Left renal pelvis (tissue), 4 donors: ENCODE measurements at regions not wholly inside any gene's neighbourhood (a gene's known extent, or its start where the extent isn't known, plus 50 kb on each side); places are given as distances from the start of the nearest gene placed in this dataset.
"Not testable (repeated sequence)": the region's sequence is repeated elsewhere in the genome, so short reads cannot be mapped to it uniquely, and the experiment has no call there.

Experiments
- DNase-seq, 4 donors: peaks; one replicate each; pipeline ENCODE4 v3.0.0-alpha.2; 2013; ENCODE audit warnings: low read depth in 4 of 4, low spot score in 3 of 4

DNA sequence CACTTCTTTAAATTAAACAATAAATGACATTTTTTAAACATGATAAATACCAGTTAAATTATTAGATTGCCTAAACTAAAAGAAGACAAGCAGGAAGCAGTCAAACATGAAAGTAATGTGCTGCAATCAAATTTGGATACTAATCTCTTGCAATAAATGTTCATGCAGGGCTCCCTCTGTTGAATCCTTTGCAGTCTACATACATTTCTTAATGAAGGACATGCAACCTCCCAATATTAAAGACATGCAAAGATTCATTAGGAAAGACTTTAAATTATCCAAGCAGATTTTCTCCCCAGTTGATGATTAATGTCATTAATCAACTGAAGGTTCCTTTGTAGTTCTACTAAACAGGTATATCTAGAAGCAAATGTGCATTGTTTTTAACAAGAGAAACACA is 245.4 kb downstream of the ZIC4 start:
- DNase-seq = no peak

DNA sequence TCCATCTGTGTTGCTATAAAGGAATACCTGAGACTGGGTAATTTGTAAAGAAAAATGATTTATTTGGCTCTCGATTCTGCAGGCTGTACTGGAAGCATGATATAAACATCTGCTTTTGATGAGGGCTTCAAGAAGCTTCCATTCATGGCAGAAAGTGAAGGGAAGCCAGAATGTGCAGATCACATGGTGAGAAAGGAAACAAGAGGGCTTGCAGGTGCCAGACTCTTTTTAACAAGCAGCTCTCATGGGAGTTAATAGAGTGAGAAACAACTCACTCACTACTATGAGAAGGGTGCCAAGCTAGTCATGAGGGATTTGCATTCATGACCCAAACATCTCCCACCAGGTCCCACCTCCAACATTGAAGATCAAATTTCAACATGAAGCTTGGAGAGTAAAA is 247.2 kb downstream of the ZIC4 start:
- no peak for DNase-seq

DNA sequence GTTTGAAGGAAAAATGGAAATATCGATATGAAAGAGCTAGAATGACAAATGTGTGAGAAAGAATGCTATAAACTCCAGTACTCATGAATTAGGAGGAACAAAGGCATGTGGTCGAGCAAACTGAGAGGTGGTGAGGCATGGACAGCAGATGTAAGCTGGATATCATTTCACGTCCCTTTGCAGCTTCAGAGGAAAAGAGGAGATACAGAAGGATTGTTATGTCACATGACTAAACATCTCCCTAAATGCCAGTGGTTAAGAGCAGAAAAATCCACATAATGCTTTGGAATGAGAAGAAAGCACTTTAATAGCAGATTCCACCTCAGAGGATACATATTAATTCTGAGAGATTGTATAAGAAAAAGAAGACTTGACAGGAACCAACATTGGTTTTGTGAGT is 248.7 kb downstream of the ZIC4 start:
- DNase-seq = no peak

DNA sequence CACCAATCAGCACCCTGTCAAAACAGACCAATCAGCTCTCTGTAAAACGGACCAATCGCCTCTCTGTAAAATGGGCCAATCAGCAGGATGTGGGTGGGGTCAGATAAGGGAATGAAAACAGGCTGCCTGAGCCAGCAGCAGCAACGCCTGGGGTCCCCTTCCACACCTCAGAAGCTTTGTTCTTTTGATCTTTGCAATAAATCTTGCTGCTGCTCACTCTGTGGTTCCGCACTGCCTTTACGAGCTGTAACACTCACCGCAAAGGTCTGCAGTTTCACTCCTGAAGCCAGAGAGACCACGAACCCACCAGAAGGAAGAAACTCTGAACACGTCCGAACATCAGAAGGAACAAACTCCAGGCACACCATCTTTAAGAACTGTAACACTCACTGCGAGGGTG is 251.4 kb downstream of the ZIC4 start:
- DNase-seq = not testable (repeated sequence)

DNA sequence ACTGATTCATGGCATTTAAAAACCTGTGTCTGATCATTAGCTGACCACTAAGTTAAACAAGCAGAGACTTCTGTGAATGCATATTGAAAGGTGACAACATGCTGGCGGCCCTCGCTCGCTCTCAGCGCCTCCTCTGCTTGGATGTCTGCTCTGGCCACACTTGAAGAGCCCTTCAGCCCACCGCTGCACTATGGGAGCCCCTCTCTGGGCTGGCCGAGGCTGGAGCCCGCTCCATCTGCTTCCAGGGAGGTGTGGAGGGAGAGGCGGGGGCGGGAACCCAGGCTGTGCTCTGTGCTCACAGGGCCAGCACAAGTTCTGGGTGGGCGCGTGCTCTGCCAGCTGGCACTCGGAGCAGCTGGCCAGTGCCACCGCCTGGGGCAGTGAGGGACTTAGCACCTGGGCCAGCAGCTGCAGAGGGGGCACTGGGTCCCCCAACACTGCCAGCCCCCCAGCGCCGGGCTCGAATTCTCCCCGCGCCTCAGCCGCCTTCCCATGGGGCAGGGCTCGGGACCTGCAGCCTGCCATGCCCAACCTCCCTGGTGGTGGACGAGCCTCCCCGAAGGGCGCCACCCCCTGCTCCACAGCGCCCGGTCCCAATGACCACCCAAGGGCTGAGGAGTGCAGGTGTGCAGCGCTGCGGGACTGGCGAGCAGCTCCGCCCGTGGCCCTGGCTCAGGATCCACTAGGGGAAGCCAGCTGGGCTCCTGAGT is 252.4 kb downstream of the ZIC4 start:
- no peak for DNase-seq

DNA sequence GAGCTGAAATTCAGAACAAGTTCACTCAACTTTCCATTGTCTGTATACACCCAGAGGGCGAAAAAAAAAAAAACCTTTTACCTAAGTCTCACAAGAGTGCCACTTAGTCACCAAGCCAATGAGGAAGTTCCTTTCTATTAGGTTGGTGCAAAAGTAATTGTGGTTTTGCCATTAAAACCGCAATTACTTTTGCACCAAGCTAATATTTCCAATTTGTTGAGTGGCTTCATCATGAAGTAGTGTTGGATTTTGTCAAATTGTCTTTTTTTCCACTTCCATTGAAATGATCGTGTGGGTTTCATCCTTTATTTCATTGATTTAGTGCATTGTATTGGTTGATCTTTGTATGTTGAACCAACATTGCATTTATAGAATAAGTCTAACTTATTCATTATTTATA is 253.9 kb downstream of the ZIC4 start:
- no peak for DNase-seq

DNA sequence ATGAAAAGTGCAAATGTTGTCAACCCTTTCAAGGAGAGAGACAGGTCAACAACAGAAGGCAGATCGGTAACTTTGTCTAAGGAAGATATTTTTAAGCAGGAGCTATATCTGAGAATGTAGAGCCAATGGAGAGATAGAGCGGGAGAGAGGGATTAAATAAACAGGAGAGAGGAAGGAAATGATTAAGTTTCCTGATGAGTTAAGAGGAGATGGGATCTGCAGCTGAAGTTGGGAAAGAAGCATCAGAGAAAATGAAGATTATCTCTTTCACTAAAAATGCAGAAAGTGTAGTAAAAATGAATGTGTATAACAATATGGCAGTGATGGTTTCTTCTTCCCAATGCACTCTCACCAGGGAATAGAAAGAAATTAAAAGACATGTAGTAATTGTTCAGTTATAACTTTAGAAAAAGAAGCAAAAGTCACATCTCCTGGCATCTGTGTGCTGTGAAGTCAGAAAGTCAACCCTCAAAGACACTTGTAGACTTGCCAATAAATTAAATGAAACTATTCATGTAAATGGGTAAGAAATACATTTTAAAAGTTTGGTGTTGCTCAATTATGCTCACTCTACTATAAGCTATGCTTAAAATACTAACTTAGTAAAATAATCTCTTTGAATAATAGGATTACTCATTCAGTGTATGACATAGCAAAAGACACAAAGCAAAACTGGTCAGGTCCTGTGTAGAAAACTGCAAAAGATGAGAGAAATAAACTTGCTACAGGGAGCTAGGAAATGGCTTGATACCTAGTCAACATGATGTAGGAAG is 264.6 kb downstream of the ZIC4 start:
- DNase-seq = no peak

DNA sequence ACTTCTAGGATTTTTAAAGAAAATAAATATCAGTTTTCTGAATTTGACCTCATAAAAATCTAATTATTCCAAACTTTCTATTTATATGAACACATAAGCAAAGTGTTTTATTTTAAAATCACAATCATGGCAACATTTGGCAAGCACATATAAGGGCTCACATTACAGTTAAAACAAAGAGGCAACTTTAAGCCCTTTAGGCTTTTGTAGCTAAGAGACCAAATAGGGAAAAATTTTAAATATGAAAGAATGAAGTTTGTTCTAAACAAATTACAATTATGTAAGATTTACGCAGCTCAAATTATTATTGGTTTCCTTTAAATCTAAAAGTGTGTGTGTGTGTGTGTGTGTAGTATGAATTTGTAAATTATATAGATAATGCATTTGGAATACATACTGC is 267.0 kb downstream of the ZIC4 start:
- no peak for DNase-seq

DNA sequence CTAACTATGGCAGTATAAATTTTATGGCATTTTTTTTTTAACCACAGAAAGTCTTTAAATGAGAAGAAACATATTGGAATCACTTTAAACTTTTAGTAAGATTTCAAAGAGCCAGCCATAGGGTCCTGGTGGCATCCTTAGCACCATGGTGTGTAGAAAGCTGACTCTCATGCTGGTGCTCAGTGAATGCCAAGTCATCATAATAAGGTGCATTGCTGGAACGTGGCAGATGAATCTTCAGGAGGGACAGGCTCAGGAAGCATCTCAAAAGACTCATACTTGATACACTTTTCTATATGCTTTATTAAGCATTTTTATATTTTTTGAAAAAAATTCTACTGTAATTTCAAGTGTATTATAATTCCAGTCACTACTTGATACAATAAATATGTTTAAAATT is 274.2 kb downstream of the ZIC4 start:
- no peak for DNase-seq

DNA sequence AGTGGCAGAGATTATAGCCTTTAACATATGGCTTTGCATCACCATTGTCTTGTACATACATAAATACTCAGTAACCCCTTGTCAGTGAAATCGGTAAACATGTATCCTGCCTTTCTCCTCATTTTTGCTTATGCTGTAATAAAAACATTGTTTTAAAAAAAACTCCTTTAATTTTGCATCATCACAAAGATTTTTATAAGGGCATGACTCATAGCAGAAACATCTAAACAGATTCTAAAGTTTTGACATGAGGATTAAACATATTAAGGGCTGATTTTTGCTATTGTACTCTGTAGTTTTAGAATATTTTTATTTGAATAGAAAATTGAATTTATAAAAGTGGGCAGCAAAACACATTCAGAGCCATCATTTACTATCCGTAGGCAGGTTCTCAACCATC is 275.9 kb downstream of the ZIC4 start:
- DNase-seq = no peak

DNA sequence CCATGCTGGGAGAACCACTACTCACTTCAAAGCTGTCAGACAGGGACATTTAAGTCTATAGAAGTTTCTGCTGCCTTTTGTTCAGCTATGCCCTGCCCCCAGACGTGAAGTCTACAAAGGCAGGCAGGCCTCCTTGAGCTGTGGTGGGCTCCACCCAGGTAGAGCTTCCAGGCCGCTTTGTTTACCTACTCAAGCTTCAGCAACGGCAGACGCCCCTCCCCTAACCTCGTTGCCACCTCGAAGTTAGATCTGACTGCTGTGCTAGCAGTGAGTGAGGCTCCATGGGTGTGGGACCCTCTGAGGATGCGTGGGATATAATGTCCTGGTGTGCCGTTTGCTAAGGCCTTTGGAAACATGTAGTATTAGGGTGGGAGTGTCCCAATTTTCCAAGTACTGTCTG is 276.7 kb downstream of the ZIC4 start:
- no peak for DNase-seq

DNA sequence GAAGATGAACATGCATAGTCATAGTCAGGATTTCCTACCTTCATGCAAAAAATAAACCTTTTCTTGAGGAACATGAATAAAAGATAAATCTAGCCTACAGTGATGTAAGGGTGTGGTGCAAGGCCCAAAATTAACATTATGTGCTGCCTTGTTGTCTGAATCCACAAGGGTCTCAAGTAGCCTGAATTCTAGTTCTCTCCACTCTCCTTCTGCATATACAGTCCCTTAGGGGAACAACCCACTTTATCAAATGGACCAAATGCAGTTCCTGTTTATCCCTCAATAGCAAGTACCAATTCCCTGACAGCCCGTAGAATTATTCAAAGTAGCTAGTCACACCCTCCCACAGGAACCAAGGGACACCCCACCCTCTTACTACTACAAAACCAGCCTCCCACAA is 284.0 kb downstream of the ZIC4 start:
- DNase-seq = no peak

DNA sequence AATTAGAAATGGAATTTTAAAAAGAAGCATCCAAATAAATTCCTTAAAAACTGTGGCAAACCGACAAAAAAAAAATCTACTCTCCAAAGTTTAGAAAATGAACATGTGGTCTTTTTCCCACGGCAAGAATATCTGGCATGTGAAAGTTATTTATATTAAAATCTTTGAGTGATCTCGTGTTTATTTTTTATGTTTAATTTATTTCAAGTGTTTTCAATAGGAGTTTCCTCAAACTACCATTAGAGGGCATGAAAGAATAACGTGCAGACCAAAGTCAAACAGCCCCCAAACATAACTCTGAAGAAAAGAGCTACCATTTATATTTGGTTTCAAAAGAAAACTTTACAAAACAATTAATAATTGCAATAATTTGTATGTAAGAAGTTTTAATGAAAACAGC is 286.4 kb downstream of the ZIC4 start:
- peak in 1 of 4 donors; percentile 5 for DNase-seq

DNA sequence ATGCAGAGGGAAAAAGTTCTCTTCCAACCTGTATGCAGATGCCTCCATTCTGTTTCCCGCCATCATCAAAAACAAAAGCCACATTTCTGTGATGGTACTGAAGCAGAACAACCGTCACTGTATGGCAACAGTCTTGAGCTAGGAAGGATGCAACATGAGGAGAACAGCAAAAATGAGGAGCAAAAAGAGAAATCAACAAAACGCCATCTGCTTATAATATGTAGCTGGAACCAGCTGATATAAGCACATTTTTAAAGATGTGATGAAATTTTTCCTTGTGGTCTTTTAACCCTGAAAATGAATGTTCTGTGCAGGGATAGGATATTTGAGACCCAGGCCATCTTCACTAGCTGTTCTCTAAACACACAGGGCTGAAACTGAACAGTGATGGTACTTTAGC is 287.0 kb downstream of the ZIC4 start:
- DNase-seq = no peak

DNA sequence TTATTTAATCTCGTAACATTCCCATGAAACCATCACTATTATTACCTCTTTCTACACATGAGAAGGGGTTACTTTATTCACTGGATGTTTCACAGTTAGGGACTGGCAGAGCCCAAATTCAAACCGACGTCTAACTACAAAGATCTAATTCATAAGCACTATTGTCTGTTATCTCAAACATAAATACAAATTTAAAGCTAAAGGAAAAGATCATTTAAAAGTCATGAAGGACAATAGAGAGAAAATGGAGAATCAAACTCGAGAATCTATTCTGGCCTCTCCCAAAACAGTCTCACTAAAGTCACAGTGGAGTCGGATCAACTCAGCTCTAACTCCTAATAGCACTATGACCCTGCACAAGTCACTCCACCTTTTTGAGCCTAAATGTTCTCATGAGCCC is 287.7 kb downstream of the ZIC4 start:
- DNase-seq = no peak

DNA sequence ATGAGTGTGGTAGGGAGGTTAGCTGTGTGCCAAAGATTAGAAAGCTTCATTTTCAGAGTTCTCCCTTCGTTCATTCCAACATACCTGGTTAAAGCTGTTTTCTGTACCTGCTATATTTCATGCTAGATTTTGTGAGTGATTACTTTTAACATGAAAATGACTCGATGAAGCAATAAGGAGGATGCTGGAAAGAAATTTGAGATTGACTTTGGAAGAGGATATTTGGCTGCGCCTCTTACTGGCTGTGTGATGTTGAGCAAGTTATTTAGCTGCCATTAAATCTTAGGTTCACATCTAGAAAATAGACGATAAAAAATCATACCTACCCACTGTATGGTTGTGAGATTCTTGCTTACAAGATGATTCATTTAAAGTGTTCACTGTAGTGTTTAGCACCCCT is 288.7 kb downstream of the ZIC4 start:
- no peak for DNase-seq

DNA sequence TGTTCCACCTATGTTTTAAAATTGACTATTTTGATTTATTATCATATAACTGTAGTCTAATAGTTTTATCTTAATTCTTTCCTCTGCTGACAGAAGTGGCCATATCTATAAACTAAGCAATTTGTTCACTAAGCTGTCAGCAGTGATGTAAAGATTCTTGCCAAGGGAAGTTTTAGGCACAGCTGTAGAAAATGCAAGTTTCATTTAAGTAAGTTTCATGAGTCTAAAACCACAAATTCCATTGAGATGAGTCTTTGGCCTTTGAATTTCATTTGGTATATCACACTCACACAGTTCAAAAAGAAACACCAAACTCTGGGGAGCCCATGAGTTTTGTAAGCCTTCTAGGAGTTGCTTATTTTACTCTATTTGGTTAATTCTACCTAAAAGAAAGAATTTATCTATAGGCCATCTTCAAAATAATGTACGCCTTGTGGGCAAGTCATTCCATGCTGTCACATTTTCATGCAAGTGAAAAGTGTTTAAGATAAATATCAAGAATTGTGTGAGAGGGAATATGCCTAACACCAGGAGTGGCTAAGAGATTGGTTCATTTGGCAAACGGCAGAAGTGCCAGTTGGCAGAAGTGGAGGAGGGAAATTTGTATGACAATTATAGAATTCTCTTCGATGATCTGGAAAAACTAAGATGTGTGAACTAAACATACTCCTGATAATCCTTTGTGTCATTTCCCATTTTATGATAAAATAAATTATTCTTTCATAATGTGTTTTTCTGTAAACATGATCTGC is 292.9 kb downstream of the ZIC4 start:
- DNase-seq = no peak

DNA sequence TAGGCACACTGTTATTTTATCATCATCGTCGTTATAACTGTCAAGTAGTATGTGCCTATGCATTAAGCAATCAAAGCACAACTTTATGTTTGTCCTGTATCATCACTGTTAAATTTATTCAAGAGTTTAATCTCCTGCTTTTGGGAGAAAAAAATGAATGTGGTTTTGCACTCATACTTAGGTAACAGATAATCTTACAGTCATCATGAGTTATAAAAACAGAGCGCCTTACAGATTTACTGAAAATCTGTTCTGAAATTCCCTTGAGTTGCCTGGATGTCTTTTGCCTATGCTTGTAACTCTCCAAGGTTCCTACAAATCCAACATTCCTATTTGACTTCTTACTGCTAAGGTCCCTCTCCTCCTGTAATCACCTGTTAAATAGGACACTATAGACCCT is 307.3 kb downstream of the ZIC4 start:
- no peak for DNase-seq

DNA sequence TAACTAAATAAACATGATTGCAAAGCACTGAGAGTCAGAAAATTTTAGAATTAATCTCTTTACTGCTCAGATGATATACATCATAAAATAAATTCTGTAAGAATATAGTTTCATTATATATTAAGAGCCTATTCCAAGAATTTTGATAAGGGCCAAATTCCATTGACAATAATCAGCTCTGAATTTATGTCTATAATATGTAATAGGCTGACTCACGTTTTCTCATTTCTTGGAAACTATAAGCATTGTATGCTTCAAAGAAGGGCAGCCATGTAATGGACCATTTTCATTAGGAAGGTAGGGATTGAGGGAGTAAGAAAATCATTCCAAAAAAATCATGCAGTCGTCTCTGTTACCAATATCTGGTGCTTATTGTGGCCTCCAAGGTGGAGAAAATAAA is 315.9 kb downstream of the ZIC4 start:
- no peak for DNase-seq

DNA sequence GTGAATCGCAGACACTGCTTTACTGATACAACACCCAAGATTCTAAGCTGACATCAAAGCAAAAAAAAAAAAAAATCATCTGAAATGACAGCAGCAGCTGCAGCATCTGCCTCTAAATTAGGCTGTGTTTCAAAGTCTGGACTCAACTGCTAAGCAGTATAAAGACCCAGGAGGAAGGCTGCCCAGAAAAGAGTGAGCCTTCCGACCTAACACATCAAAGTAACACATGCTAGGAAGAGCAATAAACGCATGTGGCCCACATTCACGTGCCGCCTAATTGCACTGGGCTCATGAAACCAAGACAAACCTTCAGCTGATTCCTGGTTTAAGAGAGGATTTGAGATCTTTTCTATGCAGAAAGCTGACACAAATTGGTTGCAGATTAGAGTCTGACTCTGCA is 317.1 kb downstream of the ZIC4 start:
- DNase-seq = no peak

DNA sequence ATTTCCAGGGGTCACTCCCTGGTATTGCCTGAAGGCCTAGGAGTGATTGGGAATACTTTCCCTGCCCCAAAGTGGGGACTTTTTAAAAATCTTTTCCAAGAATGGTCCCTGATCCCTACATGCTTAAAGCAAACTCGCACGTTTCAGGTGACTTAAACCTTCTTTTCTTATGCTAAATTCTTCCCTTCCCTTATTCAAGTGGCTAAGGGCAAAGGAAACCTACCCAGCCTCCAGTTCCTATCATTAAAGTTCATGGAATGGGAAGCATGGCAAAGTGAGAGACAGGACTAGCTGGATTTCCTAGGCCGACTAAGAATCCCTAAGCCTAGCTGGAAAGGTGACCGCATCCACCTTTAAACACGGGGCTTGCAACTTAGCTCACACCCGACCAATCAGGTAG is 346.8 kb downstream of the ZIC4 start:
- DNase-seq = not testable (repeated sequence)

DNA sequence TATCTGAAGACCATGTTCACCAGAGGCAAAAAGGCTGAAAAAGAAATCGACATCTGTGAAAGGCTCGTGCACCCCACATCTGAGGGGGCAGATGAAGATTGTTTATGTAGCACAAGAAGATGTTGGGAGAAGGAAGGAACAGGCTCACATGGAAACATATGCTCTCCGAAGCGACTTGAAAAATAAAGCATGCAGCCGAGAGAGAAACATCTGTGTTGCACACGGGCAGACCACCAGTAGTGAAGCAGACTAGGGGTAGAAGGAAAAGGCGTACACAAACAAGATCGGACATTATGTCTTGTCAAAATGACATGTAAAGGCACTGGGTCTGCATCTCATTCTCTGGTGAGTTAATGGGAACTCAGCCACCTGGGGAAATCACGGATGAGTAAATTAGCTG is 356.5 kb downstream of the ZIC4 start:
- DNase-seq = no peak
